Fibroblast of skin of scalp (primary cell): ENCODE measurements at regions not wholly inside any gene's neighbourhood (a gene's known extent, or its start where the extent isn't known, plus 50 kb on each side); places are given as distances from the start of the nearest gene placed in this dataset.

Experiments used
- DNase-seq: peaks from one replicate; pipeline ENCODE4 v3.0.0-alpha.2; 2013

DNA sequence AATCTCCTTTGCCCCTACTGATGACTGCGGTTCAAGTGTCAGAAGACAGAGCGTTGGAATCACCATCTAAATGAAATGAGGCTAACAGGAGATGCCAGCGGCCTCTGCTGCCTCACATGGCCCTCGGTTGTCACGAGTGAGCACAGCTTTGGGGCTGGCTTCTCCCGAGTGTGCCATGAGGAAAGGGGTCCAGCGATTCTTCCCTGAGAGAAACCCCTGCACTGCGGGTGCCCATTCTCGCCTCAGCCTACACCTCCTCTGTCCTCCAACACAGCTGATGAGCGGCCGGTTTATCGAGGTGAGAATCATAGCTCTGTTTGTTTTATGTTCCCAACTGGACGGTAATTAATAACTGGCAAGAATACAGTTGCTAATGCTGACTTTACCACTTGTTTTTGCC lies 144.7 kb upstream of the RPS6KA2 start:
- no peak for DNase-seq

DNA sequence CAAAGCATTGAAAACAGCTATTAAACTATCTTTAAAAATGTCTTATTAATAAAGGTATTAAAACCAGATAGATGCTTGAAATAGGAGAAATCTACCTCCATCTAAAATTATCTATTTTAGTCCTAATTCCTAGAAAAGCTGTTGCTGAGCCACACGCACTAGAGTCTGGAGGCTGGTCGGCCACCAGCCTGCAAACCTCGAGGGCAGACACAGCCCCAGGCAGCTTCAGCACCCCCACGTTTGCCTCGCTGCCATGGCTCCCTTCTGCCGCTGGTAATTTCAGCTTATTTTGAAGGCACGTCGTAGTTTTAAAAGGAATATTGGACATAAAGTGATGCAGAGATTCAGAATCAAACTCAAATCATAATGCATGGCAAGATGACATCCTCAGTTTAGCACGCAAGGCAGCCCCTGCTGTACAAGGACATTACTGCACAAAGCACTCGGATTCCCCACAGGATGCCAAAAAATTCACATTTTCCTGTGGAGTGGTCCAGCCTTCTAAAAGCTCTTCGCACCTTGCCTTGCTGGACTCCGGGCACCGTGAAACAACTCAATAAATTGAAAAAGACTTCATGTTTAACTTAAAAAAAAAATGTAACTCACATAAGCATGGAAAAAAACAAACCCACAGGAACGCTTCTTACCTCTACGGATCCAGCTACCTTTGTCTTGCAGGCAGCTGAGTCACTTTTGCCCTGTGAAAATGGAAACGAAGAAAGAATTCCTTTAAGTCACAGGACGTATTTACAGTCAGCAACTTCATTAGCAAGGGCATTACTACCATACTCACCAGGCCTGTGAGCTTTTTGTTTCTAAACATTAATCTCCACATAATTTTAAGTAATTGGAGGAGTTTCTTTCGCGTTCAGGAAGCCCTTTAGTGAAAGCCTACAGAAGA lies 143.4 kb upstream of the RPS6KA2 start:
- peak; percentile 6 for DNase-seq

- no peak for DNase-seq
These were observed 142.6 kb upstream of the RPS6KA2 start for GRCh38 chr6:166769648-166770047.

DNA sequence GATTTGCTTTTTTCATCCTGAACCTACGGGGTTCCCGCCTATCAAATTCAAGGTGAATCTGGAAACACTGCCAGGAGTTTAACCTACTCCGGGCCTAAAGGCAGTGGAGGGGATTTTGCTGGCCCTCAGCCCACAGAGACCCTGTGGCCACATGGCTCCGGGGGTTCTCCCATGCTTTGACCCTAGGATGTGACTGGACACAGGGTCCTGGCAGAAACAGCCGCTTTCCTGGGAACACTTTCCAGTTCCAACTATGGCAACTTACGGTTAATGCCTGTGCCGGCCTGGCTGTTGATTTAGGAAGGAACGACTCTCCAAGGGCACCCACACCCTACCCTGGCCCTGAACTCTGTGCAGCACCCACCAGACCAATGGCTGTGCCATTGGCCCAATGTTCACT lies 141.7 kb upstream of the RPS6KA2 start:
- DNase-seq = no peak

GRCh38 chr6:166767230-166767629 lies 140.2 kb upstream of the RPS6KA2 start:
- no peak for DNase-seq

GRCh38 chr6:166766769-166767168 lies 139.7 kb upstream of the RPS6KA2 start:
- no peak for DNase-seq

DNA sequence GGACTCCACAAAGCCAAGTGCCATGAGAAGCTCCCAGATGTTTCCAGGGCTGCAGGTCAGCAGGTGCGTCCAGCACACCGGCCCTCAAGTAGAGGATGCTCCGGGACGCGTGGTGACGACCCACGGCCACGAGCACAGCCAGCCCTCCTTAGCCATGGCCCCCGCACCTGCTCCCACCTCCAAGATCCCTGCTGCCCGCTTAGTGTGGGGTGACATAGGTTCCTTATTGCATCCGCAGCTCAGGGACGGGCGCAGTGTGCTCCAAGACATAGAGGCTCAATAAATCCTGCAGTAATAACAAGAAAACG lies 138.1 kb upstream of the RPS6KA2 start:
- no peak for DNase-seq

DNA sequence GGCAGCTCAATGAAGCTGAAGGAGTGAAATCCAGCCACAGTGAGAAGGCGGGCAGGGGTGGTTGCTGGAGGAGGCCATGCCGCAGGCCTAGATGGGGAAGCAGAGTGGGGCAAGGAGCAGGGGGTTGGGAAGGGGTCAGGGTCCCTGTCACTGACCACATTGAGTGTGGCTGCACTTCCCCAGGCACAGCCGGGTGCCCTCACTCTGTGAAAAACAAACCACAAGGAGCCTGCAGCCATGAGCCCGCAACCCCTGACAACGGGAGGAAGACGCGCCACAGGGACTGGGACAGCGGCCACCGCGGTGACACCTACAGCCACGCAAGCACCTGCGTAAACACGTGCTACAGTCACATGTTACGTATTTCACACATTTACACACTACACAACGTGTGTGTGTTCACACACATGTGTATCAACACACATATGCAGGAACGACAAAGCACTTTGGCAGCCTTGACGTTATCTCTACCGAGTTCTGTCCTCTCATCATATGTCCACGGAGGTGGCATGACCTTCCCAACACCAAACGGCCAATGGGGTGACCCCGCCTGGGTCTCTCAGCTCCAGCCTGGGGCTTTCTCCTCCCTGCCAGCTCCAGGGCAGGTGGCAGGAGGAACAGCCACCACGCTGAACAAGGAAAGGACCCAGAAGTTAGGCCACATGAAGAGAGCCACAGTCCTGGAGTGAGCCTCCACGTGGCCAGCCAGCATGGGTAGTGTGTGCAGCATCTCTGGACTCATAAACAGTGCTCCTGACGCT lies 137.6 kb upstream of the RPS6KA2 start:
- DNase-seq = no peak

- DNase-seq = no peak
These were observed 136.8 kb upstream of the RPS6KA2 start for GRCh38 chr6:166763606-166764472.

DNA sequence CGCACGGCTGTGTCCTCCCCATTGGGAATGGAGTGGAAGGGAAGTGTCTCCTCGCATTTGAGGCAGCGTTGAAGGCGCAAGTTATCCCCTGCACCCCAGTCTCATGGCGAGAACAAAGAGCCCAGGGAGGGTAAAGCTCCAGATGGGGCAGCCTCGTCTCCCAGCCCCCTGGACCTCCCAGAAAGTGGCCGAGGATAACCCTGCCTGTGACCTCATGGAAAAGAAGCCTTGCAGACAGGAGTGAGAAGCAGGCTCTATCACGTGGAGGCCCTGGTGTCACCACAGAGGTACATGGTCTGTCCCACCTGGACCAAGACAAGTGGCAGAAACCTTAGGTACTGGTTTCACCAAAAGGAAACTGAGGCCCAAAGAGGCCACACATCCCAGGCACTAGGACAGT lies 134.8 kb upstream of the RPS6KA2 start:
- DNase-seq = no peak

- DNase-seq = no peak
These were observed 133.2 kb upstream of the RPS6KA2 start for GRCh38 chr6:166760288-166760687.

DNA sequence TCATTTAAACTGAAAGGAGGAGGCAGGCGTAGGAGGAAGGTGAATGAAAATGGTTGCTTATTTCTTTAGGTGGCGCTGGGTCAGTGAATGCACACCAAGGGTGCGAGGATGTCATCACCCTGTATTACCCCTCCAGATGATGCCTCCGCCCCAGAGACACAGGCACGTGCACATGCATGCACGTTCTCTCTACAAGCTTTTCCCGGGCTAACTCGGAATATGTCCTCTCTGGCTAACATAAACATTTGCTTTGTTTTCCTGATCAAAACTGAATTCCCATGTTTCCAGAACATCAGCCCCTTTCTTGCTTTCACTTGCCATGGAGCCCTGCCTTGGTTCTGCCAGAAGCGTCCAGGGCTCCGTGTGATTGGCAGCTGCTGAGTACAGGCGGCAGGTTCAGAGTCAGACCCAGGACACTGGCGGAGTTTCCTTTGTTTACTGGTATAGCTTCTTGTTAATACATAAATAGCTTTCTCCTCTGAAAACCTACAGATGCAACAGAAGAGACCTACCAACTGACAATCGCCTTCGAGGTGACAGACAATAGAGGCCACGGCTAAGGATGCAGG lies 131.2 kb upstream of the RPS6KA2 start:
- no peak for DNase-seq

- DNase-seq = peak; percentile 43
These were observed 130.4 kb upstream of the RPS6KA2 start for GRCh38 chr6:166757232-166758135.

GRCh38 chr6:166754218-166755030 lies 127.4 kb upstream of the RPS6KA2 start:
- no peak for DNase-seq

DNA sequence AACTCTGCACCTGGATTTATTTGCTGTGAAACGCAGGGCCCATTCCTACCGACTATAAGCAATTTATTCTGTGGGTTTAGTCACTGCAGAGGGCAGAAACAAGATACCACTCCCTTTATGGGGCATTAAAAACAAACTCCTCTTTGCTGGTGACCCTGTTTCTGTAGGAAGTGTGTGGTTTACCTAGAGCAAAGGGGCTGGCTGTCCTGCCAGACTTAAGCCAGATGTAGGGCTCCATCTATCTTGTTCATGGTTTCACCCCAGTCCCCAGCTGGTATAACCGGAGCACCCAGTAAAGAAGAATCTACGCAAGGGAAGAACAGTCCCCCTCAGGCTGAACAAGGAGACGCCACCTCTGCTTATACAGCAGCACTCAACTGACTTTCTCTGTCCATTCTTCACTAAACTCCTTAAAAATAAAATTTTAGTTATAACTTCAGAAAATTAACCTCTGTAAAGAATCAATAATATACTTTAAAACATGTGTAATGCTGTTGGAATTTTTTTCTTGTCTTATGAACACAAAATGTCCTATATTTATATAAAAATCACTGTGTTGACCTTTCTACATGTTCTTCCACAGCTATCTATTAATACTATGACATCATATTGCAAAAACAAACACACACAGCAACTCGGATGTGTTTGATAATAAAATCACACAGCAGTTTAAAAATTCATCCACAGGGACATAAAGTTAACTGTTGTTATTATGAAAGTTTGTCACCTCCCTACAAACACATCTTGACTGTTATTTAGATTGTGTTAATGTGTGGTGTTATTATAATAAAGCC lies 126.1 kb upstream of the RPS6KA2 start:
- DNase-seq = no peak

- no peak for DNase-seq
These were observed 125.0 kb upstream of the RPS6KA2 start for GRCh38 chr6:166752097-166752496.

GRCh38 chr6:166751051-166751595 lies 124.1 kb upstream of the RPS6KA2 start:
- peak; percentile 25 for DNase-seq

DNA sequence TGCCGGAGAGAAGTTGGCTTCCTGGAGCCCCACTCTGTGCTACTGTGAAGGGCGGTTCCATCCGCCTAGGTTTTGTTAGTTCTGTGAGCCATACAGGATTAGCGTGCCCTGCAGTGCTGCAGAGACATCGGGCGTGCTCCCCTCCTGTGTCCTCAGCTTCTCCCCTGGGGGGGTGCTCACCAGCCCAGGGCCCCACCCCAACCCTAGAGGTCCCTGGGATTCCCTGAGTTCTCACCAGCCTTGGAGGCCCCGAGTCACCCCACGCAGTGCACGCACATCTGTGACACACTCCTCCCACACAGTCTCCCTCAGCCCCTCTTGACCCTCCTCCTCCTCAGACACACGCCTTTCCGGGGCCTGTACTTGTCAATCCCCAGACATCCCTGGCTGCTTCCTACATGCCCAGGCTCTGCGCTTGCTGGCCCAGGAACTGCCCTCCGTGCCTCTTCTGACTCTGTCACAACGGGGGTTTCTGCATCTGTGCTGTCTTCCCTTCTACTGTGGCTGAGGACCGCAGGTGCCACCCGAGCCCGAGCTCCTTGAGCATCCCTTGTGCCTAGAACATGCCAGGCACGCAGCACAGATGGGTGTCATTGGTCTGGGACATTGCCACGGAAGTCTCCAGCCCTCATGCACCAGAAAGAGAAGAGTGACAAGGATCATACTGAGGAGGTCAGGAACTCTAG lies 123.2 kb upstream of the RPS6KA2 start:
- no peak for DNase-seq

GRCh38 chr6:166749666-166750065 lies 122.6 kb upstream of the RPS6KA2 start:
- no peak for DNase-seq
